T-helper 2 cell treated with Interferon-gamma antibody and Interleukin-4, amounts not matched to agents 100 ng/mL and 5 ng/mL, for 36 hours (primary cell): ENCODE measurements at regions not wholly inside any gene's neighbourhood (a gene's known extent, or its start where the extent isn't known, plus 50 kb on each side); places are given as distances from the start of the nearest gene placed in this dataset.
"Not testable (repeated sequence)": the region's sequence is repeated elsewhere in the genome, so short reads cannot be mapped to it uniquely, and the experiment has no call there.

Source experiments
- intact Hi-C: fragments of 100-400 bp; cut with micrococcal nuclease; formaldehyde crosslinking; loops from one replicate; pipeline ENCODE4 v1.15.1; 2023

DNA sequence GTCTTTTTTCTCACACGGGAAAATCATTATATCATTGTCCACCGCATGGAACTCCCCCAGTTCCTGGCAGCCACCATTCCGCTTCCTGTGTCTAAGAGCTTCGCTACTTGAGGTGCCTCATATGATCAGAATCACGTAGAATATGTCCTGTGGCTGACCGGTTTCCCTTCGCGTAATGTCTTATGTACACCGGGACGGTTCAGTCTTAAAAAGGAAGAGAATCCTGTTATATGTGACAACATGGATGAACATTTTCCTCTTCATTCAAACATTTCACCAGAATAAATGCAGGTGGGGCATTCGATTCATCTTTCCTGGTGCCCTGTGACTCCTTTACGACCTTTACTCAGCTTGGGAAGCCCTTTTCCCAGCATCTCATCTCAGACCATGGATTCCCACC lies 131.7 kb upstream of the TWIST2 start:
- intact Hi-C loops = no loop called here

DNA sequence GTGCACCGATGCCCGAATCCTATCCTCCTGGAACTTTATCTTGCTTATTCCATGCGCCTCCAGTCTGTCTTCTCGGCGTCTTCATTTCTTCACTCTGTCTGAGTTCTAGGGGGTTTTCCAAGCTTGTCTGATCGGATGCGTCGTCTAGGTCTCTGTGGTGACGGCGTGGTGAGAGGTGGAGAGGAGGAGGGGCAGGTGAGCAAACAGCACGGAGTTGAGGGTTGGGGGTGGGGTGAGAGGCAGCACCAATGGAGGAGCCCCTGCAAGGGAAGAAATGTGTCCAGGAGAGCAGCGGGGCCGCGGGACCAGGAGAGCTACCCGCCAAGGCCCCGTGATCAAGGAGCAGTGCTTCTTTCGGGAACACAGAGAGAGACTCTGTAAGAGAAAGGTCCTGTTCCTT lies 131.3 kb upstream of the TWIST2 start:
- intact Hi-C loops = no loop called here

DNA sequence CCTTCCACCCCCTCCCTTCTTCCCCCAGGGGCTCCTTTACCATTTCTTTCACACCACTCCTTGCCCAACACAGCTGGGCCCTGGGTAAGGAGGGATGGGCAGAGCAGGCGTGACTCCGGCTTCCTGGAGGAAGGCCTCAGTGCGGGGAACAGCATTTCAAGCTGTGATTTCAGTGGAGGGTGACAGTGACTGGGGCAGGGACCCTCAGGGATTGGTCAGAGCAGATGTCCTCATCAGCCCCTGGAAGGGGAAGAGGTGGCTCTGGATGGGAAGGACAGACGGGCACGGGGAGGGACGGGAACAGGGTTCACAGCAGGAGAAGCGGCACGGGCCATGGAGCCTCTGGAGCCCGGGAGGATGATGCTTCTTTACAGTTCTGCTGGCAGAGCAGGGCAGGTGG lies 130.8 kb upstream of the TWIST2 start:
- intact Hi-C loops = no loop called here

DNA sequence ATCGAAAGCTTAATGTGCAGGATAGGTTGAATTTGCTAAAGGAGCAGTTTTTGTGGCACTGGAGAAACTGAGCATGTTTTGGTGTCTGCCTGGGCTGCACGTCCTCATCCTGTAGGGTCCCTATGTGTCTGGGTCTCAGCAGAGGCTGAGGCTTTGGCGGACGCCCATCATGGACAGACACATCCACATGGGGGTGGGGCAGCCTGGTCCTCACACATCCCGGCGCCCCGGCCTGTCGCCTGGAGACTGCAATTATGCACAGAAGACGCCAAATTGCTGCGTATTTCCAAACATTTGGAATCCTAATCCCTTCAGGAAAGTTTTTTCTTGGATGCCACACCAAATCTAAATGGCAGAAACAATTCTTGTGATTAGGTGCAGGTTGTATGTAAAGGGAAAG lies 128.2 kb upstream of the TWIST2 start:
- intact Hi-C loops = no loop called here

DNA sequence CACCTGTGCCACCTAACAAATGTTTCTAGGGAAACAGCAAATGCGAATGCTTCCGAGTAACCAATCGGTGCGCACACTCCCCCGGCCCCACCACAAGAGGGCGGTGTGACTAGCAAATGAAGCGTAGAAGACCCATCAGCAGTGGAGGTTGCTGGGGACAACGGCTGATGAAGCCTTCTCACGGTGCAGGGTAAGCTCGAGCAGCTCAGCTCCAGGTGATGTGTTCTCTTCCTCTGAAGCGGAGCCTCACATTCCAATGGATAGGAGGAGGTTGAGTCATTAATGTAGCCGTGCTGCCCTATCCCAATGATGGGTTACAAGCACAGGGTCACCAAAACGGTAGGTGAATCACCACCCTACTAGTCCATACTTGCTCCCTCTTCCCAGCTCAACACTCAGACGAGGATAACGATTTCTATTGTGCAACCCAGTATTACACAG lies 127.6 kb upstream of the TWIST2 start:
- intact Hi-C loops = no loop called here

DNA sequence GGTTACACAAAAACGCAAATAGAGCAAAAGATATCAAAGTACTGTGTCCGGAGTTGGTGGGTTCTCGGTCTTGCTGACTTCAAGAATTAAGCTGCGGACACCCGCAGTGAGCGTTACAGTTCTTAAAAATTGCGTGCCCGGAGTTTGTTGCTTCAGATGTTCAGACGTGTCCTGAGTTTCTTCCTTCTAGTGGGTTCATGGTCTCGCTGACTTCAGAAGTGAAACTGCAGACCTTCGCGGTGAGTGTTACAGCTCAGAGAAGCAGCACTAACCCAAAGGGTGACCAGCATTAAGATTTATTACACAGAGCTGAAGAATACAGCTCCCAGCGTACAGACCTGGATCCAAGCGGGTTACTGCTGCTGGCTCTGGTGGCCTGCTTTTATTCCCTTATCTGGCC lies 125.7 kb upstream of the TWIST2 start:
- intact Hi-C loops = no loop called here

DNA sequence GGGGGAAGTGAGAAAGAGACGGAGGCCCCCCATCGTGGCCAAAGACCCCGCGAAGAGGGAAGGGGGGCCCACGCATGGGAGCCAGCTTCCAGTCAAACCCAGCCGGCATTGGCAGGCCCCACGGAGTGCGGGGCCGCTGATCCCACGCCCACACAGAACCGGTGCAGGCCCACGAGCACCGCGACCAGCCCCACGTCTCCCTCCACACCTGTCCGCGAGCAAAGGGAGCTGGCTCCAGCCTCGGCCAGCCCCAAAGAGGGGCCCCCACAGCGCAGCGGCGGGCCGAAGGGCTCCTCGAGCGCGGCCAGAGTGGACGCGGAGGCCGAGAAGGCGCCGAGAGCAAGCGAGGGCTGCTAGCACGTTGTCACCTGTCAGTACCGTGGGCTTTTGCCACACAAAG lies 125.0 kb upstream of the TWIST2 start:
- intact Hi-C loops = no loop called here

DNA sequence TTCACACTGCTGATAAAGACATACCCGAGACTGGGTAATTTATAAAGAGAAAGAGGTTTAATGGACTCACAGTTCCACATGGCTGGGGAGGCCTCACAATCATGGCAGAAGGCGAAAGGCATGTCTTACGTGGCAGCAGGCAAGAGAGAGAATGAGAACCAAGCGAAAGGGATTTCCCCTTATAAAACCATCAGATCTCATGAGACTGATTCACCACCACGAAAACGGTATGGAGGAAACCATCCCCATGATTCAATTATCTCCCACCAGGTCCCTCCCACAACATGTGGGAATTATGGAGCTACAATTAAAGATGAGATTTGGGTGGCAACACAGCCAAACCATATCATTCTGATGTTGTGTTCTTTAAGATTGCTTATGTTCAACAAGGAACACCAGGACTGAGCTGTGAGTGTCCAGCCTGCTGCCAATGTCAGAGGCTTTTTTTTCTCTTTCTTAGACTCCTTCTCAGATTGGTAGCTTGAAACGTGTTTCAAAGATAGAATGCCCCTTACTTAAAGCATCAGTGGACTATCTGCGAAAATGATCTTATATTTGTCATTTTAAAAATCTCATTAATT lies 124.1 kb upstream of the TWIST2 start:
- intact Hi-C loops = not testable (repeated sequence)

DNA sequence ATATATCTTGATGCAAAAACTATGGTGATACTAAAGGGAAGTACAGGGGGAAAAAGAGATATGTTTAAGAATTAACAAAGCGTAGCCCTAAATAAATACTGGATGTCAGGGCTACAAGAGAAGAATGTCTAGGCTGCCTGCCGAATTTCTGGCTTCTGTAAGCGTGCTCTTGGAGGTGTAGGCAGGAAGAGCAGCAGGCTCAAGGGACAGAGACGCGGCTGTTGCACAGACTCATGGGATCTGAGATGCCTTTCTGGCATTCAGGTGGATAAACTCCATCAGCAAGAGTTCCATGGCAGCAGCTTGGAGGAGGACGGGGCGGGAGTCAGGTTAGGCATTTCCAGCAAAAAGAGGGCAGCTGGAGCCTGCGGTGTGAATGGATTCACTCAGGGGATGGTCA lies 123.2 kb upstream of the TWIST2 start:
- intact Hi-C loops = no loop called here

DNA sequence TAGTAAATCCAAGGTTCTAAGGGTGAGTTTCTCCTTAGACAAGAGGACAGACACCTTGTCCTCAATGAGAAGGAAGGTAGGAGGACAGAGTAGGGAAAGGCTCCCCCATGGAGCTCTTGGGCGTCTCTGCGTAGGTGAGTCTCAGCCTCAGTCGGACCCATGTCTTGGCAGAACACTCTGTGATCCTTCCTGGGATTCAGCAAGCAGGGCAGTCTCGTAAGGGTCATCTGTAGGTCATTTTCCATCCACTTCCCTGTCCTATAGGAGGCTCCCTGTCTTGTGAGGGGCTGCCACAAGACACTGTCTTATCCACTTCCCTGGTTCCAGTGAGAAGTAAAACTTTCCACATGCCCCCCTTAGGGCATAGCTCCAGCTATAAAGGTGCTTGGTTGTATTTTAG lies 122.6 kb upstream of the TWIST2 start:
- intact Hi-C loops = no loop called here

DNA sequence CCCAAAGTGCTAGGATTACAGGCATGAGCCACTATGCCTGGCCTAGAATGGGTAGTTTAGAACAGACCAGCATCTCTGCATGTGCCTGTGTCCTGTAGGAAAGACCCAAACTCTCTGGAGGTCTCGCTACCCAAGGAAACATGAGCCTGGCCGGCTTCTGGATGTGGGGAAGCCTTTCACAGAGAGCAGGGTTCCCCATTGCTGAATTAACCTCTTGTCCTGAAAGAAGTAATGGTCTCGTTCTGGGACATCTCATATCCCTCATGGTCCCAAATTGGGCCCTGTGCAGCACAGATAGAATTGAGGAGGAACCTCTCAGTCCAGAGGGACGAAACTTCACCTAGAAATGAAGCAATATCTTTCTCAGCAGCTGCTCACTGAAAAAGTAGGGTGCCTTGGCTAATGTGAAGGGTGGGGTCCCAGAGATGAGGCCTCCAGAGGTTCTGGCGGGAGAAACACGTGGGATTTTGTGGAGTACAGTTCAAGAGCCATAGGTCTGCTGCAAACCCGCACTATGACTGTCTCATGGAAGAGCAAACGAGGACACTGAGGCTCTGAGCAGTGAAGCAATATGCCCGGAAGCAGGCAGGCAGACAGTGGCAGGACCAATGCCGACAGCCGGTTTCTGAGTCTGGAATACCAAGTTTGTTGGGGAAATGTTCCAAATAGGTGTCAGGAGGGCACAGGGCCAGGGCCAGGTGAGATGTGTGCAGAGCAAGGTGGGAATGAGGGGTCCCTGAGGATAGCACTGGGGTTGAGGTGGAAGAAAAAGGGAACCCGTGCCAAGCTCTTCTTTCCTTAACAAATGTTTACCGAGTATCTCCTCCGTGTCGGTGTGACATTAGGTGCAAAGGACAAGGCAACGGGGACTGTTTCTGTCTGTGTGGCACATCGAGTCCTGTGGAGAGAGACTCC lies 121.0 kb upstream of the TWIST2 start:
- intact Hi-C loops = no loop called here

DNA sequence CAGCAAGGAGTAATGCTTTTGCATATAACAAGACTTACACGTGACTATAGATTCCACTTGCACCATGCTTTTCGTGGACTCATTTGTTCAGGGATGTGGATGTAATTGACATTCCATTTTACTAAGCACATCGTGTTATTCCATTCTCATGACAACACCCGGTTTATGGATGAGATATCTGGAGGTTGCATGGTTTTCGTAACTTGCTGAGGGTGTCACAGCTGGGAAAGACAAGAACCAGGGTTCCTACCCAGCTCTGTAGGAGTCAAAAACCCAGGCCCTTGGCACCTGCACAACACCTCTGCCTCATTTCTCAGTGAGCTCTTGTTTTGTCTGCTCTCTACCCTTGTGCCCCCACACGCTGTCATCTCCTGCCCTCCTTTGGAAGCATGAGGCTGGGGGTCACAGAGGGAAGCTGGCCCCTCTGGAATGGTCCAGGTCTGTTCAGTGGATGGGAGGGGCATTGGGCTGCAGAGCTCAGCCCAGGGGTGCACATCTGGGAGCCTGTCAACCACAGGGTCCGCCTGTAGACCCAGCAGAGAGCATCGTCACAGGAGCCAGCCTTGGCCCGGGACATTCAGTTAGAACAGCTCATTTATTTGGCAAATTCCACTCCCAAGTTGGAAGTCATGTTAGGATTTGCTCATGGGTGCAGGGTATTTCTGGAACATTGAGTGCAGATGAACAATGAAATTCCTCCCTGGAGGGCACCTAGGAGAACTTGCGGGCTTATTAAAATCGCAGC lies 120.1 kb upstream of the TWIST2 start:
- intact Hi-C loops = no loop called here

DNA sequence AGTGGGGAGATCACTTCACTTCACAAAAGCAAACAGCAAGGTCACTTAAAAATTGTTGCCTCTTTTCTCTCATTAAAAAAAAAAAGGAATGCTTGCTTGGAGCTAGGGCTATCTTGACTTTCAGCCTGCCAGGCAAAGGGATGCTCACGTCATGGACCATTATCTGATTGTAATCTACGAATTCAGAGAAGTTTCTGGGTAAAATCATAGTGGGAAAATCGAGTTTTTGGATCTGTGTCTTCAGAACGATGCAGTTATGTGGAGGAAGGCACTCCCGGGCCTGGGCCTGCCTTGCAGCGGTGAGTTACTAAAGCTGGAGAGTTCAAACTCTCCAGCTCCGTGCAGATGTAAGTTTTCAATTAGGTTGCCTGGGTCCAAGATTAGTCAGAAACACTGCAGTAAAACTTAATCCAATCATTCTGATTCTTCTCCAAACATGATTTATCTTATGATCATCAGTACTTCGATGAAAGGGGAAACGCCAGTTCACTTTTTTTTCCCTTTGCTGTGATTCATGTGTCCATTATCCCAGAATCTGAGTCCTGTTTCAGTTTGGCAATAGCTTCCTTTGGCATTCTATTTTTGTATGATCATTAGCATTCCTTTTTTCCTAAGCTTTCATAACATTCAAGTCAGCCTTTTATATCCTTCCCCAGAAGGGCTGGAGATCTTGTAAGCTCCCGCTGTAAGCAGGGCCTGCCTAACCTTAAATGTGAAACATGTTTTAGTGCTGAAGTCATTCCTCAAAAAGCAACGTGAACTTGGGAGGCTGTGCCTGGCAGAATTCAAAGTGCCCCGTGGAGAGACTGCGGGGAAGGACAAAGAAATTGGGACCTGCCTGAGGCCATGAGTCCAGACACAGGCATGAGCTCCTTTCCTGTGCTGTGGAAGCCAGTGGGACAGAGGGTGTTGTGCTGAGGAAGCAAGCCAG lies 119.3 kb upstream of the TWIST2 start:
- intact Hi-C loops = no loop called here

DNA sequence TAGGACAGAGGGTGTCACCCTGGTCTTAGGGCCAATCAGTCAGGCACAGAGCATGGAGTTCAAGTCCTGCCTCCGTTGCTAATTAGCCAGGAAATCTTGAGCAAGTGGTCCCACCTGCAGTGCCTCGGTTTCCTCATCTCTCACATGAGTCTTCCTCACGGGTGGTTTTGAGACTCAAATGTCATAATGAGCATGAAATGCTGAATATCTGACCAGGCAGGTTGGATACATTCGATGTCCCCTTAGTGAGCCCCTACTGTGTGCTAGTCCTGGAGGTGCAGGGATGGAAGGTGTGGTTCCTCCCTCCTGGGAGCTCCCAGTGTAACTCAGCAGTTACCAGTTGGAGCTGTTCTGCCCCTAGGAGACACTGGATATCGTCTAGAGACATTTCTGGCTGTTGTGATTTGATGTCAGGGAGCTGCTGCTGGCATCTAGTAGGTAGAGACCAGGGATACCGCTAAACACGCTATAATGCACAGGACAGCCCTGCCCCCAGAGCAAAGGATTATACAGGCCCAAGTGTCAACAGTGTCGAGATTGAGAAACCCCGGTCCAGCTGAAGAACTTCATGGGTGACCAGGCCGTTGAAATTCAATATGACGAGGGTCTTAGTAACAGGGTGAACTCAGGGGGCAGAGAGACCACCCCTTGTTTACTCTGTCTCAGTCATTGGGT lies 118.5 kb upstream of the TWIST2 start:
- intact Hi-C loops = no loop called here

DNA sequence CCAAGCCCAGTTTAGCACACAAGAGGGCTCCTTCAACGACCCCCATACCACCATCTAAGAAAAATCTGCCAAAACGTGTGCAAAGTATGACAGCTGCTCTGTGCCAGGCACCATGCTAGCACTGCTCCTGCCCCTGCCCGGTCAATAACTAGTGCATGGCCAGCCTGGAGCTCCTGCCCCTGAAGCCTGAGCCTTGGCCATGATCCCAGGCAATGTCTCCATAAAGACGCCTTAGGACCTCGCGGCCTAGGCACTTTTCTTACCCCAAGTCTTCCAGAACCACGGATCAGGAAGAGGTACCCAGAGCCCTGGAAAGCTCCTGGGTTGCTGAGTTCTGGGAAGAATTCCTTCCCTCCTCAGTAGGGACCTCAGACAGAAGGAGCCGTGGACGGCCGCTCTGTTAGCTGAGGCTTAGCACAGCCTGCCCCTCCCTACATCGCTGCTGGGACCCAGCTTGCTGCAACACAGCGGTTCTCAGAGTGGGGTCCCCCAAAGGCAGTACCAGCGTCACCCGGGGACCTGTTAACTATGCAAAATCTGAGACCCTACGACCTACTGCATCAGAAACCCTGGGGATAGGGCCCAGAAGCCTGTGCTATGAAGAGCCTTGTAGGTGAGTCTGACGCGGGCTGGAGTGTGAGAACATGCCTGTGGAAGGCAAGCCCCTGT lies 117.8 kb upstream of the TWIST2 start:
- intact Hi-C loops = no loop called here

DNA sequence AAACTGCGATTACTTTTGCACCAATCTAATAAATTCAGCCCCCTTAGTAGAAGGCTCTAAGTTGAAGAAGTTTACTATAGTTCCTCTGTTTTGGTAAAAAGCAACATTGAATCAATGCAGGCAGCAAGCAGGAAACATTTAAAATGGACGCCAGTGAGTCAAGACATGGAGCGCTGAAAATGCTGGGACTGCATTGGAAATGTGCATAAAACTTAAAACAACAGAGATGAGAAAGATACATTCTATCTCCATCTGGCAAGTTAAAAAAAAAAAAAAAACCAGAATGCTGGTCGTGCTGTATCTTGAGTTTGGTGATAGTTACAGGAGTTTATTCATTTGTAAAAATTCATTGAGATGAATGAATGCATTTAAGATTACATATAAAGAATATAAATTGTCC lies 117.0 kb upstream of the TWIST2 start:
- intact Hi-C loops = no loop called here

DNA sequence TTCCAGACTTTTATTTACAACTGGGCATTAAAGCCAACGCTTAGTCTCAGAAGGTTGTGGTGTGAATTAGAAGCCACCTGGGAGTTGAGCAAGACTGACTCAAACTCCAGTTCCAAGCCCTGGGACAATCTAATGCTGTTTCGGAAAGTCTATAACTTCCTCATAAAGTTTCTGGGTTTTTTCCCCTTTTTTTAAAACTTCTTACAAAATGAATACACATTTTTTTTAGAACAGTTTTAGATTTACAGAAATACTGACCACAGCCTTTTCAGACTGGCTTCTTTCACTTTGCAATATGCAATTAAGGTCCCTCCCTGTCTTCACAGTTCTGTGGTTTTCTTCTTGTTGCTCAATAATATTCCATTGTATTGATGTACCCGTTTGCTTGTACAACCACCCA lies 115.9 kb upstream of the TWIST2 start:
- intact Hi-C loops = no loop called here

DNA sequence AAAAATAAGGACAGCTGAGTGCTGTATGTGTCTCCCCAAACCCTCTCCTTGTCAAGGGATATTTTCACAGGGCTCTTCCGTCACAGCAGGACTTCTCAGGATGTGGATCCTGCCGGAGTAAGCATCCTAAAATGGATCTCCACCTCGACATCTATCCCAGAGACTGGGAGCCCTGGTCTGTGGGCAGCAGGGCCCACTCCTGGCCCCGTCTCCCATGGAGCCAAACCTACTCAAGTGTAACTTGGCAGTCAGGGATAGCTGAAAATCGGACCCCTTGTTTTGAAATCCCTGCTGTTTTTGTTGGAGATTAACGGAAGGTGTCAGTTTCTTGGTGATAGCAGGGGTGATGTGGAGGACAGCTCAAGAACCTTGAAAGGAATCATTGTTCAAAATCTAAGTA lies 109.0 kb upstream of the TWIST2 start:
- intact Hi-C loops = no loop called here

DNA sequence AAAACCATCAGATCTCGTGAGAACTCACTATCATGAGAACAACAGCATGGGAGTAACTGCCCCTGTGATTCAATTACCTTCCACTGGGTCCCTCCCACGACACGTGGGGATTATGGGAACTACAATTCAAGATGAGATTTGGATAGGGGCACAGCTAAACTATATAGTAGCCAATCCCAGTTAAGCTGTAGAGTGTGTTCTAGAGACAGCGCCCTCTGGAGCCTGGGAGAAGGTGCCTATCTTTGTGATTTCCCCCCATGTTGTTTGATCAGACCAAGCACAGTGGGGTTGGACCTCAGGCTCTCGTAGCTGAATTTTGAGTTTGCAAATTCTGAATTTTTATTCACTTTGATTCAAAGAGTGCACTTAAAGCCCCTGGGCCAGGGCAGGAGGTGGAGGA lies 108.2 kb upstream of the TWIST2 start:
- intact Hi-C loops = no loop called here

DNA sequence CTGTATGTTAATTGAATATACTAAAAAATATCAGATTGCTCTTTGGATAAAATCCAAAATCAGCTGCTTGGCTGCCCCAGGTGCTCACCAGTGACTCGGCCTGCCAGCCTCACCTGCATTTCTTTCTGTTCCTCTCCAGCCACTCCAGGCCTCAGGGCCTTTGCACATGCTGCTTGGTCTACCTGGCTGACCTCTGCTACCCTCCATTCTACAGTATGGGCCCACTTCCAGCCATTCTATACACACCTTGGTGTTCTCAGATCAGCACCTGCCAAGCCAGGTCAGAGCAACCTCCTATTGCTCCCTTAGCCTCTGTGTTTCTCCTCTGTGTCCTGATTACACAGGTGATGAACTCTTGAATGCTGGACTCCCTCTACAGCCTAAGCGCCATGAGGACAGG lies 106.6 kb upstream of the TWIST2 start:
- intact Hi-C loops = no loop called here
